ENCODE measurements at regions not wholly inside any gene's neighbourhood (a gene's known extent, or its start where the extent isn't known, plus 50 kb on each side); places are given as distances from the start of the nearest gene placed in this dataset.

GRCh38 chr13:105709181-105709580, 826.3 kb downstream of the EFNB2 start:
- H3K4me3 Mint-ChIP-seq (ENCODE audit: unreplicated experiment): no peak overlapping the region
- H3K4me1 Mint-ChIP-seq (ENCODE audit: low read depth): no peaks in the 10 kb centered on the region
- no peak for DNase-seq (ENCODE audit: low spot score)
- TF ChIP-seq, protein P1, sequence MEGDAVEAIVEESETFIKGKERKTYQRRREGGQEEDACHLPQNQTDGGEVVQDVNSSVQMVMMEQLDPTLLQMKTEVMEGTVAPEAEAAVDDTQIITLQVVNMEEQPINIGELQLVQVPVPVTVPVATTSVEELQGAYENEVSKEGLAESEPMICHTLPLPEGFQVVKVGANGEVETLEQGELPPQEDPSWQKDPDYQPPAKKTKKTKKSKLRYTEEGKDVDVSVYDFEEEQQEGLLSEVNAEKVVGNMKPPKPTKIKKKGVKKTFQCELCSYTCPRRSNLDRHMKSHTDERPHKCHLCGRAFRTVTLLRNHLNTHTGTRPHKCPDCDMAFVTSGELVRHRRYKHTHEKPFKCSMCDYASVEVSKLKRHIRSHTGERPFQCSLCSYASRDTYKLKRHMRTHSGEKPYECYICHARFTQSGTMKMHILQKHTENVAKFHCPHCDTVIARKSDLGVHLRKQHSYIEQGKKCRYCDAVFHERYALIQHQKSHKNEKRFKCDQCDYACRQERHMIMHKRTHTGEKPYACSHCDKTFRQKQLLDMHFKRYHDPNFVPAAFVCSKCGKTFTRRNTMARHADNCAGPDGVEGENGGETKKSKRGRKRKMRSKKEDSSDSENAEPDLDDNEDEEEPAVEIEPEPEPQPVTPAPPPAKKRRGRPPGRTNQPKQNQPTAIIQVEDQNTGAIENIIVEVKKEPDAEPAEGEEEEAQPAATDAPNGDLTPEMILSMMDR (IDR thresholded peaks at IDR 0.05): no peak
- H3K36me3 Mint-ChIP-seq (ENCODE audit: low read depth): peaks cover 1% of the 10 kb centered on the region
- H3K27me3 Mint-ChIP-seq (ENCODE audit: low read depth): no peaks in the 10 kb centered on the region
- peaks cover 3% of the 10 kb centered on the region for H3K9me3 Mint-ChIP-seq (ENCODE audit: low read depth)
- no peak overlapping the region for H3K27ac Mint-ChIP-seq (ENCODE audit: unreplicated experiment)

DNA sequence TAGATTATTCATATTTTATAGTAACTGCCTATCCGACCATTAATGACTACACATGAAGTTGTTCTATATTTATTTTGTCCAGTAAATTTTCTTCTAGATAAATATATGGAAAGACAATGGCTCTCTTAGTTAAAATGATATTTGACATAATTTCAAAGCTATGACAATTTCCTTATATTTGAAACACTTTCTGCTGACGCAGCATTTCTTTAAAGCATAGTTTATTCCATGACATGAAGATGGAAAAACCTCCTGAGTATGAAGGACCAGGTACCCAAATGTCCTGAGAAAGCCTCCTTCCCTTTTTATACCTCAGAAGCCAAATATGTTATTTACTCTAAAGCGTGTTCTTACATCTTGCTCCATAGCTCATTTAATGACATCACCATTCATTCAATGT, 831.6 kb downstream of the EFNB2 start:
- Mint-ChIP-seq H3K27ac (ENCODE audit: unreplicated experiment) (no peak overlapping the region), H3K27me3 (ENCODE audit: low read depth) (no peaks in the 10 kb centered on the region), H3K4me3 (ENCODE audit: unreplicated experiment) (no peak overlapping the region), H3K4me1 (ENCODE audit: low read depth) (peaks cover 3% of the 10 kb centered on the region), H3K36me3 (ENCODE audit: low read depth) (peaks cover 2% of the 10 kb centered on the region), H3K9me3 (ENCODE audit: low read depth) (no peaks in the 10 kb centered on the region)
- DNase-seq (ENCODE audit: low spot score): no peak
- TF ChIP-seq, protein P1 (IDR thresholded peaks at IDR 0.05): no peak

- TF ChIP-seq, protein P1 (IDR thresholded peaks at IDR 0.05): no peak
- no peak overlapping the region for H3K27ac Mint-ChIP-seq (ENCODE audit: unreplicated experiment)
Measured at GRCh38 chr13:105702441-105702840, 833.0 kb downstream of the EFNB2 start.

DNA sequence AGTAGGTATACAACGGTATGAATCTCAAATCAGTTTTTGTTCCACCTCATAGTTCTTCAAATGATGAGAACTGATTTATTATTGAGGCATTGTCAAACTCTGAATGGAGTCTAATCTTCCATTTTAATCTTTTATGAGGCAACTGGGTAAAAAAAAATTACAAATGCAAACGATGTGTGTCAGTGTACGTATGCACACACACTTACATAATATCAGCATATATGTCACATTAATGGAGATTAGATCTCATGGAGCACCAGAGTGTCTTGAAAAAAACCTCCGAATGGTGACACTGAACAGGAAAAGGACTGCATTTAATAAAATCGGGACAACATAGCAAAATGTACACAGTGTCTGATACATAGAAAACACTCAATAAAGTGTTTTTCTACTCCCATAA, 842.7 kb downstream of the EFNB2 start:
- Mint-ChIP-seq H3K27ac (ENCODE audit: unreplicated experiment) (no peak overlapping the region), H3K4me1 (ENCODE audit: low read depth) (peaks cover 6% of the 10 kb centered on the region)

More at GRCh38 chr13:105702441-105702840, 833.0 kb downstream of the EFNB2 start:
- Mint-ChIP-seq H3K27me3 (ENCODE audit: low read depth) (no peaks in the 10 kb centered on the region), H3K4me1 (ENCODE audit: low read depth) (peaks cover 3% of the 10 kb centered on the region), H3K36me3 (ENCODE audit: low read depth) (peaks cover 2% of the 10 kb centered on the region), H3K4me3 (ENCODE audit: unreplicated experiment) (no peak overlapping the region), H3K9me3 (ENCODE audit: low read depth) (no peaks in the 10 kb centered on the region)
- no peak for DNase-seq (ENCODE audit: low spot score)

GRCh38 chr13:105684216-105684615, 851.2 kb downstream of the EFNB2 start:
- no peak overlapping the region for H3K27ac Mint-ChIP-seq (ENCODE audit: unreplicated experiment)
- TF ChIP-seq, protein P1 (IDR thresholded peaks at IDR 0.05): no peak
- H3K4me1 Mint-ChIP-seq (ENCODE audit: low read depth): no peaks in the 10 kb centered on the region

More for the DNA sequence above, 842.7 kb downstream of the EFNB2 start:
- no peak for DNase-seq (ENCODE audit: low spot score)
- peaks cover 4% of the 10 kb centered on the region for H3K9me3 Mint-ChIP-seq (ENCODE audit: low read depth)
- H3K4me3 Mint-ChIP-seq (ENCODE audit: unreplicated experiment): no peak overlapping the region
- H3K27me3 Mint-ChIP-seq (ENCODE audit: low read depth): no peaks in the 10 kb centered on the region
- H3K36me3 Mint-ChIP-seq (ENCODE audit: low read depth): no peaks in the 10 kb centered on the region
- TF ChIP-seq, protein P1 (IDR thresholded peaks at IDR 0.05): no peak

More at GRCh38 chr13:105684216-105684615, 851.2 kb downstream of the EFNB2 start:
- no peaks in the 10 kb centered on the region for H3K36me3 Mint-ChIP-seq (ENCODE audit: low read depth)
- H3K4me3 Mint-ChIP-seq (ENCODE audit: unreplicated experiment): no peak overlapping the region
- H3K27me3 Mint-ChIP-seq (ENCODE audit: low read depth): no peaks in the 10 kb centered on the region
- peaks cover 3% of the 10 kb centered on the region for H3K9me3 Mint-ChIP-seq (ENCODE audit: low read depth)
- no peak for DNase-seq (ENCODE audit: low spot score)

All from chondrocyte (in vitro differentiated cells).